Right atrium auricular region (tissue), 2 donors: ENCODE measurements at regions not wholly inside any gene's neighbourhood (a gene's known extent, or its start where the extent isn't known, plus 50 kb on each side); places are given as distances from the start of the nearest gene placed in this dataset.

Experiments
- DNase-seq: peaks from one replicate; pipeline ENCODE4 v3.0.0-alpha.2; 2019; ENCODE audit warnings: low spot score
- H3K27ac ChIP-seq, 2 donors: fragments of 200-600 bp; sonication (generic); 1 replicate in 1 of 2; 2 replicates in 1 of 2; pipeline ENCODE4 v1.5.1; 2016 to 2019
- H3K27me3 ChIP-seq, 2 donors: fragments of 200-600 bp; sonication (generic); one replicate each; pipeline versions ENCODE4 v1.5.1 to v1.6.0; 2017 to 2019
- H3K36me3 ChIP-seq: fragments of 200-600 bp; sonication (generic); one replicate; pipeline ENCODE4 v1.5.1; 2016
- H3K4me1 ChIP-seq, 2 donors: fragments of 200-600 bp; sonication (generic); one replicate each; pipeline versions ENCODE4 v1.5.1 to v1.6.0; 2017 to 2019
- H3K4me3 ChIP-seq, 2 donors: fragments of 200-600 bp; sonication (generic); 1 replicate in 1 of 2; 2 replicates in 1 of 2; pipeline ENCODE4 v1.5.1; 2017 to 2019; ENCODE audit warnings: mild to moderate bottlenecking in 1 of 2, moderate library complexity in 1 of 2
- H3K9me3 ChIP-seq, 2 donors: fragments of 200-600 bp; sonication (generic); one replicate each; pipeline ENCODE4 v1.5.1; 2019
- CTCF ChIP-seq, 2 donors: fragments of 200-600 bp; sonication (generic); IDR thresholded peaks; one replicate each; pipeline ENCODE4 v1.5.1; 2019; ENCODE audit warnings: antibody characterized with exemption in 2 of 2

GRCh38 chr6:30411515-30412207, 66.7 kb downstream of the RPP21 start:
- Histone ChIP-seq H3K4me1 (no peaks in the 10 kb centered on the region), H3K27me3 (no peaks in the 10 kb centered on the region), H3K27ac (no peak overlapping the region), H3K36me3 (no peaks in the 10 kb centered on the region), H3K4me3 (no peak overlapping the region), H3K9me3 (peaks cover 0 to 4% of the 10 kb centered on the region in 2 donors)
- TF ChIP-seq CTCF (IDR thresholded peaks at IDR 0.05), result peak; percentile 67 to 74
- no peak for DNase-seq

GRCh38 chr6:30418448-30418847, 70.9 kb upstream of the HLA-E start:
- no peak for DNase-seq
- Histone ChIP-seq H3K4me3 (no peak overlapping the region), H3K4me1 (no peaks in the 10 kb centered on the region), H3K9me3 (no peaks in the 10 kb centered on the region), H3K27ac (no peak overlapping the region), H3K27me3 (no peaks in the 10 kb centered on the region), H3K36me3 (no peaks in the 10 kb centered on the region)
- no peak for TF ChIP-seq CTCF (IDR thresholded peaks at IDR 0.05)

- Histone ChIP-seq H3K4me3 (no peak overlapping the region), H3K27me3 (no peaks in the 10 kb centered on the region), H3K36me3 (no peaks in the 10 kb centered on the region), H3K9me3 (no peaks in the 10 kb centered on the region), H3K27ac (no peak overlapping the region), H3K4me1 (no peaks in the 10 kb centered on the region)
- no peak for DNase-seq
- no peak for TF ChIP-seq CTCF (IDR thresholded peaks at IDR 0.05)
These were observed 64.8 kb upstream of the HLA-E start for GRCh38 chr6:30424549-30424948.
